SK-N-SH (cell line): ENCODE measurements at regions not wholly inside any gene's neighbourhood (a gene's known extent, or its start where the extent isn't known, plus 50 kb on each side); places are given as distances from the start of the nearest gene placed in this dataset.

Source experiments
- CTCF ChIA-PET: fragments of 300-600, 350-600 bp; formaldehyde crosslinking; extraction: SDS; loops from one replicate; lab custom pipeline; 2021; lab: Yijun Ruan, JAX
- POLR2A ChIA-PET: fragments of 350-600 bp; sonication (Branson Sonifier 250); formaldehyde crosslinking; extraction: SDS; loops from one replicate; lab custom pipeline; 2020; ENCODE audit warnings: antibody characterized with exemption, inconsistent platforms; lab: Yijun Ruan, JAX
- DNase-seq: peaks from one replicate; pipeline ENCODE4 v3.0.0; 2012
- H2AFZ ChIP-seq: fragments of 200-600 bp; sonication (generic); 2 replicates; pipeline ENCODE4 v1.8.1; 2016; ENCODE audit warnings: antibody characterized with exemption, mild to moderate bottlenecking, low read depth
- H3F3A ChIP-seq: fragments of 200-600 bp; sonication (generic); replicated peaks from 2 replicates; pipeline ENCODE3; 2016; ENCODE audit warnings: antibody characterized with exemption, mild to moderate bottlenecking; ENCODE audit not compliant: insufficient read depth
- H3K27ac ChIP-seq, 2 experiments: fragments of 200-500 bp in 1 of 2; fragments of 200-600 bp in 1 of 2; sonication (Bioruptor generic) in 1 of 2; sonication (generic), shearing (Covaris generic) in 1 of 2; 2 replicates each; pipeline versions ENCODE4 v1.5.1 to v1.6.1; 2014 to 2016; ENCODE audit warnings: low read depth in 2 of 2, inconsistent platforms in 1 of 2, low read length in 1 of 2, mild to moderate bottlenecking in 1 of 2, mixed read lengths in 1 of 2
- H3K27me3 ChIP-seq: fragments of 200-600 bp; sonication (generic), shearing (Covaris generic); 2 replicates; pipeline ENCODE4 v1.6.1; 2016; ENCODE audit warnings: mixed run types; ENCODE audit not compliant: insufficient read depth
- H3K36me3 ChIP-seq, 2 experiments: fragments of 200-500 bp in 1 of 2; fragments of 200-600 bp in 1 of 2; sonication (Bioruptor generic) in 1 of 2; sonication (generic) in 1 of 2; replicated peaks in 1 of 2; 2 replicates each; pipeline versions ENCODE3 to v1.5.1; 2014 to 2016; ENCODE audit warnings: low read length in 1 of 2, mild to moderate bottlenecking in 1 of 2; ENCODE audit not compliant: insufficient read depth in 2 of 2, control insufficient read depth in 1 of 2
- H3K4me1 ChIP-seq, 2 experiments: fragments of 200-500 bp in 1 of 2; fragments of 200-600 bp in 1 of 2; sonication (Bioruptor generic) in 1 of 2; sonication (generic), shearing (Covaris generic) in 1 of 2; 2 replicates each; pipeline versions ENCODE4 v1.5.1 to v1.6.1; 2014 to 2016; ENCODE audit warnings: low read depth in 1 of 2, low read length in 1 of 2, mixed run types in 1 of 2; ENCODE audit not compliant: insufficient read depth in 2 of 2, control insufficient read depth in 1 of 2
- H3K4me2 ChIP-seq: fragments of 200-600 bp; sonication (generic), shearing (Covaris generic); 2 replicates; pipeline ENCODE4 v1.6.1; 2017; ENCODE audit warnings: mixed run types
- H3K4me3 ChIP-seq, 2 experiments: fragments of 200-500 bp in 1 of 2; fragments of 200-600 bp in 1 of 2; sonication (Bioruptor generic) in 1 of 2; sonication (generic), shearing (Covaris generic) in 1 of 2; 2 replicates each; pipeline versions ENCODE4 v1.5.1 to v1.8.1; 2014 to 2016; ENCODE audit warnings: low read depth in 2 of 2, inconsistent platforms in 1 of 2, low read length in 1 of 2, mild to moderate bottlenecking in 1 of 2, mixed read lengths in 1 of 2, moderate library complexity in 1 of 2
- H3K79me2 ChIP-seq: fragments of 200-600 bp; sonication (generic); 2 replicates; pipeline ENCODE4 v1.8.1; 2017; ENCODE audit warnings: mild to moderate bottlenecking; ENCODE audit not compliant: insufficient read depth
- H3K9ac ChIP-seq: fragments of 200-600 bp; sonication (generic); 2 replicates; pipeline ENCODE4 v1.6.1; 2017; ENCODE audit warnings: mixed run types
- H3K9me2 ChIP-seq: fragments of 200-600 bp; sonication (generic); 2 replicates; pipeline ENCODE4 v1.6.1; 2017; ENCODE audit warnings: mixed run types
- H3K9me3 ChIP-seq: fragments of 200-600 bp; sonication (generic); 2 replicates; pipeline ENCODE4 v1.6.1; 2017; ENCODE audit warnings: mixed run types, mild to moderate bottlenecking, moderate library complexity
- H4K20me1 ChIP-seq: fragments of 200-600 bp; sonication (generic); 2 replicates; pipeline ENCODE4 v1.6.1; 2017; ENCODE audit warnings: mild to moderate bottlenecking, mixed run types; ENCODE audit not compliant: insufficient read depth
- FOSL2 ChIP-seq: IDR thresholded peaks from 2 replicates; pipeline ENCODE4 v1.4.0; 2012; ENCODE audit warnings: low read depth, mild to moderate bottlenecking, moderate library complexity, borderline replicate concordance
- FOXM1 ChIP-seq: IDR thresholded peaks from 2 replicates; pipeline ENCODE4 v1.4.0; 2012; ENCODE audit warnings: low read depth, mild to moderate bottlenecking
- GABPA ChIP-seq: IDR thresholded peaks from 2 replicates; pipeline ENCODE4 v1.4.0; 2012; ENCODE audit warnings: low read depth, mild to moderate bottlenecking
- IRF3 ChIP-seq: fragments of 150-350 bp; IDR thresholded peaks from 2 replicates; pipeline ENCODE4 v1.6.1; 2016; ENCODE audit warnings: mild to moderate bottlenecking, low read depth, low read length
- MAX ChIP-seq: IDR thresholded peaks from 2 replicates; pipeline ENCODE4 v1.4.0; 2012; ENCODE audit warnings: low read depth
- MEF2A ChIP-seq: IDR thresholded peaks from 2 replicates; pipeline ENCODE4 v1.4.0; 2012; ENCODE audit warnings: low read depth, borderline replicate concordance
- RAD21 ChIP-seq: IDR thresholded peaks from 2 replicates; pipeline ENCODE4 v1.6.1; 2012; ENCODE audit warnings: mild to moderate bottlenecking, low read length
- RFX5 ChIP-seq: IDR thresholded peaks from 2 replicates; pipeline ENCODE4 v1.6.1; 2012; ENCODE audit warnings: mild to moderate bottlenecking, improper control_type of control experiment, low read length
- RXRA ChIP-seq: IDR thresholded peaks from 2 replicates; pipeline ENCODE4 v1.4.0; 2012; ENCODE audit warnings: low read depth, mild to moderate bottlenecking, borderline replicate concordance
- SMC3 ChIP-seq: IDR thresholded peaks from 2 replicates; pipeline ENCODE4 v1.6.1; 2012; ENCODE audit warnings: low read depth, low read length, improper control_type of control experiment
- TEAD4 ChIP-seq: IDR thresholded peaks from 2 replicates; pipeline ENCODE4 v1.4.0; 2012; ENCODE audit warnings: mild to moderate bottlenecking, borderline replicate concordance; ENCODE audit not compliant: insufficient read depth
- YY1 ChIP-seq: IDR thresholded peaks from 2 replicates; pipeline ENCODE4 v1.4.0; 2012; ENCODE audit warnings: low read depth, mild to moderate bottlenecking
- WGBS: methylation state at CpG from one replicate; pipeline ENCODE4 v1.1.6; 2017; ENCODE audit warnings: low lambda C conversion rate; 5-methylcytosine and 5-hydroxymethylcytosine counted together
- TF ChIP-seq, protein P1 (sequence below): IDR thresholded peaks from 2 replicates; pipeline ENCODE4 v1.6.1; 2012; ENCODE audit warnings: mild to moderate bottlenecking, low read depth, low read length, moderate library complexity
- TF ChIP-seq, protein P2 (sequence below): IDR thresholded peaks from 2 replicates; pipeline ENCODE4 v1.4.0; 2012; ENCODE audit warnings: low read depth, borderline replicate concordance
- TF ChIP-seq, protein P3 (sequence below): IDR thresholded peaks from 2 replicates; pipeline ENCODE4; 2012

- Histone ChIP-seq H3K36me3 (no peaks in the 10 kb centered on the region), H3K4me2 (no peak overlapping the region), H2AFZ (no peak overlapping the region), H3K27me3 (0 out of 2 replicates have a peak, but pooled peaks cover 7% of the 10 kb centered on the region), H3K27ac (no peak overlapping the region), H3K79me2 (no peaks in the 10 kb centered on the region), H3K4me3 (no peak overlapping the region)
- CTCF ChIA-PET: no interaction called here
- 29% methylated on average over 2 of the region's 2 CpGs for WGBS
- TF ChIP-seq, protein P1, sequence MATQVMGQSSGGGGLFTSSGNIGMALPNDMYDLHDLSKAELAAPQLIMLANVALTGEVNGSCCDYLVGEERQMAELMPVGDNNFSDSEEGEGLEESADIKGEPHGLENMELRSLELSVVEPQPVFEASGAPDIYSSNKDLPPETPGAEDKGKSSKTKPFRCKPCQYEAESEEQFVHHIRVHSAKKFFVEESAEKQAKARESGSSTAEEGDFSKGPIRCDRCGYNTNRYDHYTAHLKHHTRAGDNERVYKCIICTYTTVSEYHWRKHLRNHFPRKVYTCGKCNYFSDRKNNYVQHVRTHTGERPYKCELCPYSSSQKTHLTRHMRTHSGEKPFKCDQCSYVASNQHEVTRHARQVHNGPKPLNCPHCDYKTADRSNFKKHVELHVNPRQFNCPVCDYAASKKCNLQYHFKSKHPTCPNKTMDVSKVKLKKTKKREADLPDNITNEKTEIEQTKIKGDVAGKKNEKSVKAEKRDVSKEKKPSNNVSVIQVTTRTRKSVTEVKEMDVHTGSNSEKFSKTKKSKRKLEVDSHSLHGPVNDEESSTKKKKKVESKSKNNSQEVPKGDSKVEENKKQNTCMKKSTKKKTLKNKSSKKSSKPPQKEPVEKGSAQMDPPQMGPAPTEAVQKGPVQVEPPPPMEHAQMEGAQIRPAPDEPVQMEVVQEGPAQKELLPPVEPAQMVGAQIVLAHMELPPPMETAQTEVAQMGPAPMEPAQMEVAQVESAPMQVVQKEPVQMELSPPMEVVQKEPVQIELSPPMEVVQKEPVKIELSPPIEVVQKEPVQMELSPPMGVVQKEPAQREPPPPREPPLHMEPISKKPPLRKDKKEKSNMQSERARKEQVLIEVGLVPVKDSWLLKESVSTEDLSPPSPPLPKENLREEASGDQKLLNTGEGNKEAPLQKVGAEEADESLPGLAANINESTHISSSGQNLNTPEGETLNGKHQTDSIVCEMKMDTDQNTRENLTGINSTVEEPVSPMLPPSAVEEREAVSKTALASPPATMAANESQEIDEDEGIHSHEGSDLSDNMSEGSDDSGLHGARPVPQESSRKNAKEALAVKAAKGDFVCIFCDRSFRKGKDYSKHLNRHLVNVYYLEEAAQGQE: no peak
- TF ChIP-seq FOXM1: no peak
- no peak for TF ChIP-seq MEF2A
- TF ChIP-seq, protein P2, sequence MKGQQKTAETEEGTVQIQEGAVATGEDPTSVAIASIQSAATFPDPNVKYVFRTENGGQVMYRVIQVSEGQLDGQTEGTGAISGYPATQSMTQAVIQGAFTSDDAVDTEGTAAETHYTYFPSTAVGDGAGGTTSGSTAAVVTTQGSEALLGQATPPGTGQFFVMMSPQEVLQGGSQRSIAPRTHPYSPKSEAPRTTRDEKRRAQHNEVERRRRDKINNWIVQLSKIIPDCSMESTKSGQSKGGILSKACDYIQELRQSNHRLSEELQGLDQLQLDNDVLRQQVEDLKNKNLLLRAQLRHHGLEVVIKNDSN: no peak
- TF ChIP-seq RAD21: no peak
- TF ChIP-seq, protein P3, sequence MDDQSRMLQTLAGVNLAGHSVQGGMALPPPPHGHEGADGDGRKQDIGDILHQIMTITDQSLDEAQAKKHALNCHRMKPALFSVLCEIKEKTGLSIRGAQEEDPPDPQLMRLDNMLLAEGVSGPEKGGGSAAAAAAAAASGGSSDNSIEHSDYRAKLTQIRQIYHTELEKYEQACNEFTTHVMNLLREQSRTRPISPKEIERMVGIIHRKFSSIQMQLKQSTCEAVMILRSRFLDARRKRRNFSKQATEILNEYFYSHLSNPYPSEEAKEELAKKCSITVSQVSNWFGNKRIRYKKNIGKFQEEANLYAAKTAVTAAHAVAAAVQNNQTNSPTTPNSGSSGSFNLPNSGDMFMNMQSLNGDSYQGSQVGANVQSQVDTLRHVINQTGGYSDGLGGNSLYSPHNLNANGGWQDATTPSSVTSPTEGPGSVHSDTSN: no peak
- TF ChIP-seq SMC3: no peak
- TF ChIP-seq RFX5: no peak
- TF ChIP-seq YY1: no peak
- no peak for TF ChIP-seq RXRA
- no peak for TF ChIP-seq GABPA
- TF ChIP-seq TEAD4: no peak
- TF ChIP-seq, all 33 proteins: peak for 0
- no peak for DNase-seq
- POLR2A ChIA-PET: no interaction called here
- Histone ChIP-seq H3K9me2 (no peaks in the 10 kb centered on the region), H3F3A (no peaks in the 10 kb centered on the region), H4K20me1 (no peaks in the 10 kb centered on the region), H3K9ac (no peak overlapping the region), H3K4me1 (no peaks in the 10 kb centered on the region), H3K9me3 (no peaks in the 10 kb centered on the region)
These were observed 292.6 kb upstream of the IRX3 start for GRCh38 chr16:54579106-54579728.

DNA sequence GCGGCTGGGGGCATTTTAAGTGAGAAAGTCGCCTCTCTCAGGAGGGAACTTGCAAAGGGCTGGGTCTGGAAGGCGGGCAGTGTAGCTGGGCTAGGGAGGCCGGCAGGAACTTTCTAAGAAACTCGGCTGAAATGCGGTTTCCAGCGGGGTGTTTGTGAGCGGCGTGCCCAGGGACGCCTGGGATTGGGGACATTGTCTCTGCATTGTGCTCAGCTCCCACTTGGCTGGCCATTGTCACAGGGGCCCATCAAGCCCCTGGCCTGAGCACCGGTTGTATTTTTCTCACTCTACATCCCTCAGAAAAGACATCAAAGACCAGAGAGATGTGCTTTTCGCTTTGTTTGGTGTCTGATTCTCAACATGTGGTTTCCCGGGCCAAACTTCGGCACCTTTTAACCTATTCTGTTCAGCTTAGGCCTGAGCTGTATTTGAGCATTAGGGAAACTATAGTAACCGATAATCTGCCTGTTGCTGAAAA, 291.1 kb upstream of the IRX3 start:
- TF ChIP-seq YY1 (no peak), IRF3 (no peak), FOSL2 (no peak), MAX (no peak), SMC3 (no peak)
- TF ChIP-seq, protein P3: no peak
- no peaks in the 10 kb centered on the region for H3K36me3 ChIP-seq
- no peaks in the 10 kb centered on the region for H3F3A ChIP-seq
- H3K4me3 ChIP-seq: no peak overlapping the region
- H3K9me3 ChIP-seq: no peaks in the 10 kb centered on the region
- no peak overlapping the region for H3K4me2 ChIP-seq
- H2AFZ ChIP-seq: no peak overlapping the region
- H4K20me1 ChIP-seq: no peaks in the 10 kb centered on the region
- no peaks in the 10 kb centered on the region for H3K79me2 ChIP-seq
- no peak for DNase-seq
- CTCF ChIA-PET: no interaction called here
- 0 out of 2 replicates have a peak, but pooled peaks cover 7% of the 10 kb centered on the region for H3K27me3 ChIP-seq
- no peaks in the 10 kb centered on the region for H3K4me1 ChIP-seq
- no peaks in the 10 kb centered on the region for H3K9me2 ChIP-seq
- WGBS: 71% methylated on average over 15 of the region's 15 CpGs
- H3K9ac ChIP-seq: no peak overlapping the region
- POLR2A ChIA-PET: no interaction called here
- H3K27ac ChIP-seq: no peak overlapping the region
